Effector memory CD8-positive, alpha-beta T cell (primary cell): ENCODE measurements at regions not wholly inside any gene's neighbourhood (a gene's known extent, or its start where the extent isn't known, plus 50 kb on each side); places are given as distances from the start of the nearest gene placed in this dataset.
"Not testable (repeated sequence)": the region's sequence is repeated elsewhere in the genome, so short reads cannot be mapped to it uniquely, and the experiment has no call there.

Experiments used
- ATAC-seq: fragments of 150-1000 bp; cut with Tn5 transposase; replicated peaks from 2 replicates; pipeline ENCODE4 v1.10.0; 2021; ENCODE audit warnings: mild to moderate bottlenecking, moderate library complexity
- DNase-seq, 3 experiments: peaks; one replicate each; pipeline ENCODE4 v3.0.0; 2021
- H3K27ac Mint-ChIP-seq, 2 donors: one replicate each; pipeline ENCODE4 v1.8.0; 2022; ENCODE audit warnings: mild to moderate bottlenecking in 2 of 2, mixed read lengths in 2 of 2, moderate library complexity in 2 of 2
- H3K27me3 Mint-ChIP-seq, 2 donors: one replicate each; pipeline ENCODE4 v1.8.0; 2022; ENCODE audit warnings: mixed read lengths in 2 of 2
- H3K36me3 Mint-ChIP-seq: one replicate; pipeline ENCODE4 v1.8.0; 2022; ENCODE audit warnings: mild to moderate bottlenecking, moderate library complexity, mixed read lengths; ENCODE audit not compliant: insufficient read depth
- H3K4me1 Mint-ChIP-seq, 2 donors: one replicate each; pipeline ENCODE4 v1.8.0; 2022; ENCODE audit warnings: low read depth in 2 of 2, mixed read lengths in 2 of 2
- H3K4me3 Mint-ChIP-seq, 2 donors: one replicate each; pipeline ENCODE4 v1.8.0; 2022; ENCODE audit warnings: mild to moderate bottlenecking in 2 of 2, mixed read lengths in 2 of 2, moderate library complexity in 2 of 2
- H3K9me3 Mint-ChIP-seq, 2 donors: one replicate each; pipeline ENCODE4 v1.8.0; 2022; ENCODE audit warnings: mixed read lengths in 2 of 2

- H3K27ac Mint-ChIP-seq, DNase-seq, H3K4me1 Mint-ChIP-seq, H3K36me3 Mint-ChIP-seq, H3K4me3 Mint-ChIP-seq, H3K9me3 Mint-ChIP-seq, H3K27me3 Mint-ChIP-seq, ATAC-seq: not testable (repeated sequence)
These were observed 553.1 kb downstream of the TTLL7 start for GRCh38 chr1:83445873-83446272.

- not testable (repeated sequence) for H3K9me3 Mint-ChIP-seq, H3K27ac Mint-ChIP-seq, H3K27me3 Mint-ChIP-seq, H3K36me3 Mint-ChIP-seq, H3K4me1 Mint-ChIP-seq, ATAC-seq, H3K4me3 Mint-ChIP-seq, DNase-seq
These were observed 556.5 kb downstream of the TTLL7 start for GRCh38 chr1:83442412-83442811.

GRCh38 chr1:83440586-83440985 is 558.3 kb downstream of the TTLL7 start:
- H3K4me1 Mint-ChIP-seq, H3K4me3 Mint-ChIP-seq, H3K27ac Mint-ChIP-seq, H3K36me3 Mint-ChIP-seq, H3K27me3 Mint-ChIP-seq, DNase-seq, ATAC-seq, H3K9me3 Mint-ChIP-seq: not testable (repeated sequence)

- not testable (repeated sequence) for H3K36me3 Mint-ChIP-seq, ATAC-seq, H3K27ac Mint-ChIP-seq
These were observed 558.9 kb downstream of the TTLL7 start for GRCh38 chr1:83440021-83440420.

GRCh38 chr1:83438316-83438715 is 560.6 kb downstream of the TTLL7 start:
- not testable (repeated sequence) for H3K4me1 Mint-ChIP-seq, ATAC-seq, H3K27ac Mint-ChIP-seq, H3K9me3 Mint-ChIP-seq, H3K27me3 Mint-ChIP-seq, H3K4me3 Mint-ChIP-seq, H3K36me3 Mint-ChIP-seq, DNase-seq

More at GRCh38 chr1:83440021-83440420, 558.9 kb downstream of the TTLL7 start:
- not testable (repeated sequence) for DNase-seq, H3K4me3 Mint-ChIP-seq, H3K4me1 Mint-ChIP-seq, H3K27me3 Mint-ChIP-seq, H3K9me3 Mint-ChIP-seq

- not testable (repeated sequence) for H3K4me3 Mint-ChIP-seq, H3K36me3 Mint-ChIP-seq, ATAC-seq, H3K27me3 Mint-ChIP-seq, H3K27ac Mint-ChIP-seq, H3K4me1 Mint-ChIP-seq, H3K9me3 Mint-ChIP-seq, DNase-seq
These were observed 563.6 kb downstream of the TTLL7 start for GRCh38 chr1:83435336-83435735.

GRCh38 chr1:83427566-83427965 is 571.4 kb downstream of the TTLL7 start:
- not testable (repeated sequence) for H3K27me3 Mint-ChIP-seq, H3K4me1 Mint-ChIP-seq, H3K4me3 Mint-ChIP-seq, DNase-seq, ATAC-seq, H3K36me3 Mint-ChIP-seq, H3K27ac Mint-ChIP-seq, H3K9me3 Mint-ChIP-seq

- not testable (repeated sequence) for DNase-seq, H3K4me3 Mint-ChIP-seq, H3K4me1 Mint-ChIP-seq, H3K9me3 Mint-ChIP-seq, H3K36me3 Mint-ChIP-seq, H3K27ac Mint-ChIP-seq, ATAC-seq, H3K27me3 Mint-ChIP-seq
These were observed 575.5 kb downstream of the TTLL7 start for GRCh38 chr1:83423382-83423781.

- no peaks in the 10 kb centered on the region for H3K36me3 Mint-ChIP-seq
- DNase-seq = no peak
- H3K27ac Mint-ChIP-seq = no peak overlapping the region
- no peak for ATAC-seq
- H3K9me3 Mint-ChIP-seq = peaks cover 0 to 6% of the 10 kb centered on the region in 2 donors
- no peaks in the 10 kb centered on the region for H3K4me1 Mint-ChIP-seq
- no peaks in the 10 kb centered on the region for H3K27me3 Mint-ChIP-seq
- H3K4me3 Mint-ChIP-seq = no peak overlapping the region
These were observed 580.4 kb downstream of the TTLL7 start for GRCh38 chr1:83418558-83418957.

- ATAC-seq, DNase-seq, H3K27ac Mint-ChIP-seq, H3K4me3 Mint-ChIP-seq, H3K9me3 Mint-ChIP-seq, H3K4me1 Mint-ChIP-seq, H3K27me3 Mint-ChIP-seq, H3K36me3 Mint-ChIP-seq: not testable (repeated sequence)
These were observed 585.2 kb downstream of the TTLL7 start for GRCh38 chr1:83413839-83414107.

- not testable (repeated sequence) for H3K9me3 Mint-ChIP-seq, H3K27ac Mint-ChIP-seq, H3K36me3 Mint-ChIP-seq, H3K4me1 Mint-ChIP-seq, H3K4me3 Mint-ChIP-seq, ATAC-seq, H3K27me3 Mint-ChIP-seq, DNase-seq
These were observed 588.1 kb downstream of the TTLL7 start for GRCh38 chr1:83410746-83411413.

- H3K9me3 Mint-ChIP-seq, H3K36me3 Mint-ChIP-seq, ATAC-seq, H3K4me3 Mint-ChIP-seq, H3K27me3 Mint-ChIP-seq, H3K27ac Mint-ChIP-seq, H3K4me1 Mint-ChIP-seq, DNase-seq: not testable (repeated sequence)
These were observed 592.1 kb downstream of the TTLL7 start for GRCh38 chr1:83406693-83407371.

- H3K36me3 Mint-ChIP-seq, H3K27ac Mint-ChIP-seq, ATAC-seq, H3K9me3 Mint-ChIP-seq, H3K4me3 Mint-ChIP-seq, H3K4me1 Mint-ChIP-seq, DNase-seq, H3K27me3 Mint-ChIP-seq: not testable (repeated sequence)
These were observed 593.1 kb downstream of the TTLL7 start for GRCh38 chr1:83405789-83406188.

GRCh38 chr1:83403500-83403899 is 595.4 kb downstream of the TTLL7 start:
- ATAC-seq, DNase-seq, H3K36me3 Mint-ChIP-seq, H3K27ac Mint-ChIP-seq, H3K9me3 Mint-ChIP-seq, H3K4me3 Mint-ChIP-seq, H3K4me1 Mint-ChIP-seq, H3K27me3 Mint-ChIP-seq: not testable (repeated sequence)
